GM18498 (cell line): ENCODE measurements at regions not wholly inside any gene's neighbourhood (a gene's known extent, or its start where the extent isn't known, plus 50 kb on each side); places are given as distances from the start of the nearest gene placed in this dataset.

Source experiments
- ATAC-seq: cut with Tn5 transposase; IDR thresholded peaks from one replicate; pipeline ENCODE4 v1.9.1; 2021; ENCODE audit warnings: mild to moderate bottlenecking, moderate library complexity; ENCODE audit not compliant: unreplicated experiment

DNA sequence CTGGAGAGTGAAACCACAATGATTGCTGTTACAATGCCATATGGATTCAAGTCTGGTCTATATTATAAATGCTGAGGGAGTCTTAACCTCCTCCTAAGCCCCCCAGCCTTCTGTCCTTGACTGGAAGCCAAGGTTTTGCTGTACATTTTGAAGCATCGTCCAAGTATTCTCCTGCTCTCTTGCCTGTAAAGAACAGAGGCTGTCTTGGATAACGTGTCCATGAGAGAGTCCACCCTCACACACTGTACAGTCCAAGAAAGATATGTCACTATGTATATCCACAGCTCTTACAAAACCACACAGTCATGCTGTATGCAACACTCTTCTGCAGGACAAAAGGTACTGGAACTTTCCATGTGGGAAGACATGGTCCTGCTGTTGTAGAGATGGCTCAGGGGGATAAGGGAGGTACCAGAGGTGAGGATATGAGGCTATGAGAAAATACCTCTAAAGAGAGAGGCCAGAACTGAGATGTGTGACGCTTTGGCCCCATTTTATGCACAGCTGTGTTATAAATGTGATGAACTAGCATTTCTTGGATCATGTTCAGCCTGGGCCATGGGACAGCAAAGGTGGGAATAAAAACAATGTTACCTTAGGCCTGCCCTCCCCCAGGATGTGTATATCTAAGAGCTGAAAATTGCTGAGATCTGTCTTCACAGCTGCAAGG is 678.6 kb downstream of the IQCM start:
- no peak for ATAC-seq

DNA sequence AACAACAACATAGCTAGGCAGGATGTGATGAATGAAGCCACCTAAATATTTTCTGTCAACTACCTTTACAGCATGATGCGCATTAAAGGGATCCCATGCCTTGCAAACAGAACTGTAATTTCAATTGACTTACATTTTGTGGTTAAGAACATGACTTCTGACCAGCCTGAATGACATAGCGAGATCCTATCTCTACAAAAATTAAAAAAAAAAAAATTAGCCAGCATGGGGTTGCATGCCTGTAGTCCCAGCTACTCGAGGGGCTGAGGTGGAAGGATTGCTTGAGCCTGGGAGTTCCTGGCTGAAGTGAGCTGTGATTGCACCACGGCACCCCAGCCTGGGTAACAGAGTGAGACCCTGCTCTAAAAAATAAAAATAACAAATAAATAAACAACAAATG is 680.6 kb downstream of the IQCM start:
- ATAC-seq = no peak

DNA sequence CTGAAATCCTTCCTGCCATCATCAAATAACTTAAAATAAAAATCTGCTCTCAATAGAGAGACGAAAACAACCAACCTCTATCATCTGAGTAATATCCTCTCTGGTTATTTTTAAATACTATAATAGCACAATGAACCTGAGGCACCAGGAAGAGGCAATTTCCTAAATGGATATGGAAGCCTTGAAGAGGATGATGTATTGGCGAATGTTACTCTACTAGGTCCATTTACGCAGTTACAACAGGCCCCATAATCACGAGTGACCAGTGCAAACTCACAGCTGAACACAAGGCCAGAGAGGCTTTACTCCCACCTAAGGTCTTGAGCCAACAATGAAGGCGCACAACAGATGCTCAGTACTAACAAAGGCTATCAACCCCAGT is 678.8 kb upstream of the NR3C2 start:
- no peak for ATAC-seq

DNA sequence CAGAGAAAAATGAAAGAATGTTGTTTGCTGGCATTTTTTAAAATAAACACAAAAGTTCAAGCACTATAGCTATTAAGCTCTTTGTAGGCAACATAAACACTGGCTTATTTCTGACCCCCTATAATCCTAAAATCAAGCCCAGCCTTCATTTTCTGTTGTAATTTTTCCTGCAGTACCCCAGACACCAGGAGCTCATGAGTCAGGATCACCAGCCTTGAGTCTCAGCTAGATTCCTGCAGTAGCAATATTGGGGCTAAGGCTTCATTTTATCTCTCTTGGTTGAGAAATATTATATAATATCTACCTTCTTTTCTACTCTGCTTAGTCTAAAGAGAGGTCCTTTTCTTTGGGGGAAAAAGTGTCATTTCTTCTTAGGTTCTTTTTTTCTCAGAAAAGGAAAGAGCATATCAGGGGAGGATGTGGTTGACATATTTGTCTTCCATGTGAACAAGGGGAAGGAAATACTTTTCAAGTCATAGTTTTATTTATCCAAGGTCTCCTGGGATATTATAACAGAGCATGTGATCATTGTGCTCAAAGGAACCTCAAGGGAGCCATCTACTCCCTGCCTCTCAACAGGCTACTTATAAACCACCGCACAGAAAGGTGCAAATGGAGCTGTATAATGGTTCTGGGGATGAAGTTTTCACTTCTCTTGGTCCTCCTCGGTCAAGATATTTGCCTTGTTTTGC is 678.3 kb upstream of the NR3C2 start:
- no peak for ATAC-seq

DNA sequence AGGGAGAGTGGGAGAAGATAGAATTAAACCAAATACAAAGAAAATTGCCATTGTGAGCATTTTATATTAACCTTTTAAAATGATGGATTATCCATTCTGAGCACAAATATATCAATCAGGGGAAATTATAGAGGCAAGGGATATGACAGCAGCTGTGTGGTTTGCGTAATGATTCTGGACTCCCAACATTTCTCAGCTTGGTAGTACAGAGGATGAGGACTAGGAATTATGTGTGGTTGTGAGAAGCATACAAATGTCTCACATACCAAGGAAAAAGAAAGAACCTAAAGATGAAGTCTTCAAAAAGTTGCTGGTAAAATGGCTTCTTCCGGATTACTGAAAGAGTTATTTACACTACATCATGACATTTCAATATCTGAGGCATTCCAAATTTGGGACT is 674.6 kb upstream of the NR3C2 start:
- ATAC-seq = no peak

DNA sequence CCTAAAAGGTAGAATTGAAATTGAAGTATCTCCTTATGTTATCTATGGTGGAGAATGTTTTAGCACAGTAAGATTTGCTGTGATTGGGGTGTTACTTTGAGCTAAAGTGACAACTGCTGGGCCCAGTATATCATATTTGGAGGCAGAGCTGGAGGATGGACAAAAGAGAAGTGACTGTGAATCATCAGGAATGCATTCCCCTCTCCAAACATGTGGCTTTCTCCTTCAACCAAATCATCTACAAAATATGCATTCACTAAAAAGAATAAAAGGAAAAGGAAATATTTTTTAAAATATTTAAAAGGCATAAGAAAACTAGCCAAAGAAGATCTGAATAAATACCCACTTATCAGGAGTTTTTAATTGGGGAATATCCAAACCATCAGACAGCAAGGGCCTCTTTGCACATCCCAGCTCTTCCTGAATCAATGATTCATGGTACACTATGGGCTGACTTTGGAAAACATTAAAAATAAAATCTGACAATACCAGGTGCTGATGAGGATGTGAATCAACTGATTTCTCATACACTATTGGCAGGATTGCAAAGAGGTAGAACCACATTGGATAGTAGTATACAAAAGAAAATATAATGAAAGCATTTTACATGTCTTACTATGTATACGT is 671.7 kb upstream of the NR3C2 start:
- no peak for ATAC-seq

DNA sequence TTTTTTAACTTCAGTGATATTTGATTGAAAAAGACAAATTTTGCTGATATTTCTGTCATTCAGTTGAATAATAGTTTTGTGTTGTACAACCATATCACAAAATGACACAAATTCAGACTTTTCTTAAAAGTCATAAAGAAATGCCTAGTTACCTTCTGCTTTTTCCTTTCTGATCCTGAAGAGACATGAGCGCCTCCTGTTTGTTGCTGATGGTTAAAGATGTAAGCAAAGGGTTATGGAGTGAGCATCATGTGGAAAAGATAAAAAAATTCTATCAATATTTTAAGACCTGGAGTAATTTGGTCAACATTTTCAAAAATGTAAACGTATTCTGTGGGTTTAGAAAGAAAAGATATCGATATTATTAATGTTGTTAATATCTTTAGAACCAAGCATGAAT is 669.9 kb upstream of the NR3C2 start:
- ATAC-seq = no peak

DNA sequence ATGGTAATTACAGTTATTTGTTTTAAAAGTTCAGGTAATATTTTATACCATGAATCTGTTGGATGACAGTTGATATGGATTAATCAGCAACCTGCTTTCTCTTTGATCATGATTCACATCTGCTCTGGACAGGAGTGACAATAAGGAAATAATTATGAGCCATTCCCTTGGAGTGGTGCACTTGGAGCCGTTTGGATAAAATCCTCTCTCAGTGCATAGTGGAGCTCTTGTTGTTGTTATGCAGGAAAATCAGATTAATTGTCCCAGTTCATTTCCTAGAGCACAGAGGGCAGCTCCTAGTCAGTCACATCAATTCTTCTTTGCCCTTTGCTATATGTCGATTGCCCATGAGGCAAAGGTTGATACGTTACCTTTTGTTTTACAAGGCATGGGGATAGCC is 668.3 kb upstream of the NR3C2 start:
- ATAC-seq = no peak

DNA sequence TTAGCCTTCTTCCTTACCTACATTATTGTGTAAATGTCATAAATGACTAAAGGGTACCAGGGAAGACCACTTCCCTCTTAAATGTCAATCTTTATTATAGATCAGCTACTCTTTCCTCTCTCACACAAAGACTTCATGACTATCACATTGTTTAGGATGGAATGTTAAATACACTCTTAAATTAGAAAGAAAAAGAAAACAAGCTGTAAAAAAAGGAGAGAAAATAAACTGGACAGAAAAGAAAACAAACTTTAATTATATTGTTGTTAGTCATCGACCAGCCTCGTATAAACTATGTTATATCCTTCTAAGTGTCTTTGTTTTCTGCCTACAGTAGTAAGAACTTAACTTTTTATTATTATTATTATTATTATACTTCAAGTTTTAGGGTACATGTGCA is 666.4 kb upstream of the NR3C2 start:
- no peak for ATAC-seq

DNA sequence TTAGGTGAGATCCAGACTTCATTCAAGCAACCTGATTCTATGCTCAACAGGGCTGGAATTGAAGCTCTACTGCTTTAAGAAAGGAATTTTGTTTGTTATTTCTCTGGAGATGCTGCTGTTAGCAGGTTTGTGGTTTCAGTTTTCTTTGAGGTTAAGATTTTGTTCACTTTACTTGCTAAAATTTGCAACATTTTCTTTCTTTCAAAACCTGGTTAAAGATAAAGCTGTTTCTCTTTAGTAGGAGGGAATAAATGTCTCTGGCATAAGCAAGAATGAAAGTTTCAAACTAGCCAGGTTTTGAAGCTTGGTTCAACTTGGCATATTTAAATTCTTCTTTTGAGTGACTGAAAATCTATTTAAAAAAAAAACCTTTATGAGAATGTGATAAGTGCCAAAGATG is 660.6 kb upstream of the NR3C2 start:
- no peak for ATAC-seq

DNA sequence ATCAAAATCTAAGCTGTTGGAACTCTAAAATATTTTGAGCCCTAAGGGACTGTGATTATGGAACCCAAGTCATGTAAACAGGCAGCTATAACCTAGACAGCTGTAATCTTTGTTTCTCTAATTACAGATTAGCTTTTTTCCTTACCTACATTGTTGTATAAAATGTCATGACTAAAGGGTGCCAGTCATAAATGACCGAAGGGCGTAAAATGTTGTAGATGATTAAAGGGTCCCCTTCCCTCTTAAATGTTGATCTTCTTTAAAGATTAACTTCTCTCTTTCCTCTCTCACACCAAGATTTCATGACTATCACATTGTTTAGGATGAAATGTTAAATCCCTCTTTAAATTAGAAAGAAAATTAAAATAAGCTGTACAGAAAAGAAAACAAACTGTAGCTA is 659.4 kb upstream of the NR3C2 start:
- ATAC-seq = no peak

DNA sequence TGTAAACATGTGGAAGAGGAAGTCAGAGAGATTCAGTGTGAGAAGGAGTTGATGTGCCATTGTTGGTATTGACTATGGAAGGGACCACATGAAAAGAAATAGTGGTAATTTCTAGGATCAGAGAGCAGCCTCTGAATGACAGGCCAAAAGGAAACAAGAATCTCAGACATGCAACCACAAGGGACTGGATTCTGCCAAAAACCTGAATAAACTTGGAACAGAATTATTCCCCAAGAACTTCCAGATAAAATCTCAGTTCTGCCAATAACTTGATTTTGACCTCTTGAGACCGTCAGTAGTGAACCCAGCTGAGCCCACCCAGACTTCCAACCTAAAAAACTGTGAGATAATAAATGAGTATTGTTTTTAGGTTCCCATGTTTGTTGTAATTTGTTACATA is 653.6 kb upstream of the NR3C2 start:
- no peak for ATAC-seq

DNA sequence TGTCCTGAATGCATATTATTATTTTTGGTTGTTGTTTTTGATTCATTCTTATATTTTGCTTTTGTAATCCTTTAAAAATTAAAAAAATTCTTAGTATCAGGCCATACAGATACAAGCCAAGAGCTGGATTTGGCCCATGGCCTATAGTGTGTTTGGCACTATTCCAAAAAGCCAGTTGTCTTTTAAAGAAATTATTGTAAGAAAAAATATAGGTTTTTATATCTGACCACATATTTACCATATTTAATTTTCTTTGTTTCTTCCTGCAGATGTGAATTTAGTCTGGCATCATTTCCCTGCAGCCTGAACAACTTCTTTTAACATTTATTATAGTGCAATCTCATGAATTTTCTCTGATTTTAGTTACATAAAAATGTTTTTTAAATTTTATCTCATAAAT is 652.8 kb upstream of the NR3C2 start:
- no peak for ATAC-seq

DNA sequence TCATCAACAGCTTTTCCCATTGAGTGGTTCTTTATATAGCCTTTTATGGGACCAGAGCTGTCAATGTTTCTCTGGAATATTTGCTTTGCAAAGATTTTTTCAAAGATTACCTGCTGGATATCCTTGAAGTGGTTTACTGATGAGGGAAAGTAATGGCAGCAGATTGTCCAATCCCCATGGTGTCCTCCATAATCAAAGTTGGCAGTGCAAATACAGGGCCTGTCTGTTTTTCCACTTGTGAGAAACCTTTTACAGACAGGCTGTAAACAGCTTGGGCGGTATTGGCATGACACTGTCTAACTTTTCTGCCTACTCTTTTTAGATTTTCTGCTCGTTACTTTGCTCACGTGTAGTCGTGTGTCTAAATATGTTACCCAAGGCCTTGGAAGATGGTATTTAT is 641.9 kb upstream of the NR3C2 start:
- no peak for ATAC-seq

DNA sequence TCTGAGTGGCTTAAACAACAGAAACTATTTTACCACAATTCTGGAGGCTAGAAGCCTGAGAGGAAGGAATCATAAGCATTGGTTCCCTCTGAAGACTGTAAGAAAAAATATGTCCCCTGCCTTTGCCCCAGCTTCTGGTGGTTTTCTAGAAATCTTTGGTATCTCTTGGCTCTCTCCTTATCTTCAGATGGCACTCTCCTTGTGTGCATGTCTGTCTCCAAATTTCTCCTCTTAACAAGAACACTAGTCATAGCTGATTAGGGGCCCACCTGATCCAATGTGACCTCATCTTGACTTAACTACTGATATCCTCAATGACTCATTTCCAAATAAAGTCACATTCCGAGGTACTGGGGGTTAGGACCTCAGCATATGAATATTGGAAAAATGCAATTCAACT is 635.0 kb upstream of the NR3C2 start:
- no peak for ATAC-seq

DNA sequence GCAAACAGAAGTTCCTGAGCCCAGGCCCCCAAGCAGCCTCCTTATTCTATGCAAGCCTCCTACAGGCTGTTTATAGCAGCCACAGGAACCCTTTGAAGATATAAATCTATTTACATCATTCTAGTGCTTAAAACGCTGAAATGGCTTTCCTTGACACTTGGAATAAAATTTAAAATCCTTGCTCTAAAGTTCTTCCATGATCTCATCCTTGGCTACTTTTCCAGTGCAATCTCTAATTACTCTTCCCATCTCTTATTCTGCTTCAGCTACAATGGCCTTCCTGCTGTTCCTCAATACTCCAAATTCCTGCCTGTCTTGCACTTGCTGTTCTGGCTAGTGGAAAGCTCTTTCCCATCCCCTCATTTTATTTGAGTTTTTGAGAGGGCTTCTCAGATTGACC is 634.2 kb upstream of the NR3C2 start:
- no peak for ATAC-seq

DNA sequence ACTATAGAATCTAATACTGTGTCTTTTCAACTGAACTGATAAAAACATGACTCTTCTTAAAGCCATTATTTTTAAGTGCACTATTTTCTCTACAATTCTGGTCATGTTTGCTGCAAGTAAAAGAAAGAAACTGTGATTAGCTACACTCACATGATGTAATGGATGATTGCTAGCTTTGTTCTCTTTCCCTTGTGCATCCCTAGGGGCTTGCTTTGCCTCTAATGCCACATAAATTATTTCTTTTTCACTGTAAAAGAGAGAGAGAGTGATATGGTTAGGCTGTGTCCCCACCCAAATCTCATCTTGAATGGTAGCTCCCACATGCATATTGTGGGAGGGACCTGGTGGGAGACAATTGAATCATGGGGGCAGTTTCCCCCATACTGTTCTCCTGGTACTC is 630.2 kb upstream of the NR3C2 start:
- ATAC-seq = no peak

DNA sequence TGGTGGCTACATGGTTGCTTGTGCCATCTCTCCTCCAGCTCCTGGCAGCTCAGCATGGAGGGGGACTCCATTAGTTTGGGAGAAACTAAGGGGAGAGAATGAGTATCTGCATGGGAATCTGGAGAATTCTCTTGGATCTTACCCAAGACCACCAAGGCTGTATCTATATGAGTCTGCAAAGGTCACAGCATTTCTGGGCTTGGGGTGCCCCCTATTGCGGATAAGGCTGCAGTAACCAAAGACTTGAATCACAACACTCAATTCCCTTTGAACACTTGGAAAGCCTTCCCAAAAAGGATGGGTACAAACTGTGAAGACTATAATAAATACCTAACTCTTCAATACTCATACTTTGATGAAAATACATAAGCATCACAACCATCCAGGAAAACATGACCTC is 623.5 kb upstream of the NR3C2 start:
- no peak for ATAC-seq

DNA sequence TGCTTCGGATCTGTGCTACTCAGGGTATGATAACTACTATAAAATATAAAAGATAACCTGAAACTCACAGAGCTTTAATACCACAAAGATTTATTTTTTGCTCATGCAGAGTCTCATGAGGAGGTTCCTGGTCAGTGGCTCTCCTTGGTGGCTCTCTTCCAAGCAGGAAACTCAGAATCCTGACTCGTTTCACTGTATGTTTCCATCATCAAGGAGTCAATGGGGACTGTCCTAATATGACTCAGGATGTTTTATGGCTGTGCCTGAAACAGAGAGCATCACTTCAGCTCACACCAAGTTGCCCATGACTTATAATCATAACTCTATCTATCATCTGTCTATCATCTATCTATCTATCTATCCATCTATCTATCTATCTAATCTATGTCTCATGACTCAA is 620.8 kb upstream of the NR3C2 start:
- no peak for ATAC-seq

DNA sequence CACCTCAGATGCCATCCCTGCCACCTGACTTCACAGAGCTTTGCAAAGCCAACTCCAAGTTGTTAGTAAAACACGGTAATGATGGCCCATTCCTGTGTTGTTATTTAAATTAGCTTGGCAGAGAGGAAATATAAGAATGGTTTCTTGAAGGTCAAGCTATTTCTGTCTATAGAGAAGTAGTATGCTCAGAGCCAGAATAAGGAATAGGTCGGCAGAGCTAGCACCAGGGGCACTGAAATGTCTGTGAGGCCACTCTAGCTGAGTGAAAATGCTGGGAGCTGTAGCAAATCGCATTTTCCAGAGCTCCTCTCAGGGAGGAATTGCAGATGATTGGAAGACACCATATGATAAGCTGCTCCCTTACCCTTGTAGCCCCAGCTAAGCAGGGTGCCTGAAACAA is 615.4 kb upstream of the NR3C2 start:
- no peak for ATAC-seq

DNA sequence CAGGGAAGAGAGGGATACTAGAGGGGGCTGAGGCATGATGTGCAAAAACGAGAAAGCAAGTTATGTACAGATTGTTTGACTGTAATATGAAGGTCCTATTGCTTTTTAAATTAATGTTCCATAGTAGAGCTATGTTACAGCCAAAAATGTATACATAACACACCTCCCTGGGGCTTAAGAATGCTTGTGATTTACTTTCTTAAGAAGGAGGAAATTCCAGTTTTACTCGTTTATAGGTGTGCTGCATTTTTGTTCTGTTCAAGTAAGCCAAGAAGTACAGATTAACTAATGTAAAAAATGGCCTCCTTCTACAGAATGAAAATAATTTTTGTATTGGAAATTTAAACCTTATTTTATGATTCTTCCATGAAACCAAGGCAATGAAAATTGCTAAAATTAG is 614.4 kb upstream of the NR3C2 start:
- no peak for ATAC-seq

DNA sequence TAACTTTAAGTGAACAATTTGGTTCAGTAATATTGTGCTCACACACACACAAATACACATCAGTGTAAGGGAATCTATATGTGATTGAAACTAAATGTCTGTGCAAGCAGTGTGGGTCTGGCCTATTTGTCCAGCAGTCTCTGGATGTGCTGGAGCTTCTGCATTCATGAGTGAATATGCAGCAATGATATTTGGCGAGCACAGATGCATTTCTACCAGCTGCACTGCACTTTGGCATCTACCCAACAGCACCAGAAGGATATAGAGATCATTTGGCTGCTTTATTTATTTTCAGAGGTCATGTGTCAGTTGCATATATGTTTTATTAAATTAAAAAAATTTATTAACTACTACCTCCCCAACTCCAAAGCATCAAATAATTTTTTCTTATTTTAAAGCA is 613.4 kb upstream of the NR3C2 start:
- ATAC-seq = no peak

DNA sequence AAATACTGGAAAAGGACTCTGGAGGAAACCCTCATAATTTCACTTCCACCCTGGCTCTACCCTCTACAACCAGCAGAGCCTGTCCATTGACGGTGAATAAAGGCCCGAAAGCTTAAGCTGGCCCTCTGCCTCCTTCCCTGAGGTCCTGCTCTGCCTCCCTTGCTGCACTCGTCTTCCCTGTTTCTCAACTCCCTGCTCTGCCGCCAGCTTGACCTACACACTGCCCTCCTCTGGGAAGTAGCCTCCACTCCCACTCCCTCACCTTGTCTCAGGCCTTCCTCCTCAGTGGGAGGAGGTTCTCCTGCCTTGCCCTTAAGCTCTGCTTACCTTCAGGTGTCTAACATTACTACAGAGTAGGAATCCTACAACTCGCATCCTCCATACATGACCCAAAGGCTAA is 608.6 kb upstream of the NR3C2 start:
- ATAC-seq = no peak
